Neuronal stem cell (in vitro differentiated cells): ENCODE measurements at regions not wholly inside any gene's neighbourhood (a gene's known extent, or its start where the extent isn't known, plus 50 kb on each side); places are given as distances from the start of the nearest gene placed in this dataset.

Experiments
- DNase-seq: peaks from one replicate; pipeline ENCODE4 v3.0.0-alpha.2; 2013; ENCODE audit warnings: low spot score
- H2AFZ ChIP-seq: one replicate; pipeline ENCODE4 v1.6.1; 2013; ENCODE audit warnings: mild to moderate bottlenecking, low read length, inconsistent platforms
- H2AK5ac ChIP-seq: 2 replicates; pipeline ENCODE4 v1.6.1; 2013; ENCODE audit warnings: low read depth, mild to moderate bottlenecking, inconsistent platforms, low read length, moderate library complexity, mixed read lengths
- H2BK120ac ChIP-seq: 2 replicates; pipeline ENCODE4 v1.6.1; 2013; ENCODE audit warnings: low read depth, mild to moderate bottlenecking, inconsistent platforms, low read length, moderate library complexity, mixed read lengths
- H2BK12ac ChIP-seq: one replicate; pipeline ENCODE4 v1.6.1; 2013; ENCODE audit warnings: low read length, inconsistent platforms
- H2BK15ac ChIP-seq: 2 replicates; pipeline ENCODE4 v1.6.1; 2013; ENCODE audit warnings: mild to moderate bottlenecking, low read length, inconsistent platforms, mixed read lengths
- H2BK5ac ChIP-seq: one replicate; pipeline ENCODE4 v1.6.1; 2013; ENCODE audit warnings: inconsistent platforms, mild to moderate bottlenecking, low read length, moderate library complexity
- H3K14ac ChIP-seq: one replicate; pipeline ENCODE4 v1.6.1; 2013; ENCODE audit warnings: low read length, inconsistent platforms
- H3K18ac ChIP-seq: 2 replicates; pipeline ENCODE4 v1.6.1; 2013; ENCODE audit warnings: low read length, inconsistent platforms
- H3K23ac ChIP-seq: 2 replicates; pipeline ENCODE4 v1.6.1; 2013; ENCODE audit warnings: low read depth, mild to moderate bottlenecking, mixed read lengths, low read length, inconsistent platforms; ENCODE audit not compliant: poor library complexity
- H3K27ac ChIP-seq: replicated peaks from 3 replicates; pipeline ENCODE4 v1.5.1; 2013; ENCODE audit warnings: low read length, inconsistent platforms
- H3K27me3 ChIP-seq, 3 experiments: 2 replicates each; pipeline ENCODE4 v1.6.1; 2013; ENCODE audit warnings: low read length in 3 of 3, mild to moderate bottlenecking in 2 of 3, inconsistent platforms in 1 of 3, low read depth in 1 of 3, mixed read lengths in 1 of 3, moderate library complexity in 1 of 3; ENCODE audit not compliant: control insufficient read depth in 3 of 3, insufficient read depth in 3 of 3
- H3K36me3 ChIP-seq, 2 donors: replicated peaks in 1 of 2; 2 replicates each; pipeline ENCODE4 v1.6.1; 2013; ENCODE audit warnings: low read length in 2 of 2; ENCODE audit not compliant: control insufficient read depth in 2 of 2, insufficient read depth in 2 of 2
- H3K4ac ChIP-seq: 2 replicates; pipeline ENCODE4 v1.6.1; 2013; ENCODE audit warnings: inconsistent platforms, mild to moderate bottlenecking, low read length, moderate library complexity
- H3K4me1 ChIP-seq, 2 donors: 1 replicate in 1 of 2; 2 replicates in 1 of 2; pipeline ENCODE4 v1.6.1; 2013; ENCODE audit warnings: low read length in 2 of 2, low read depth in 1 of 2; ENCODE audit not compliant: control insufficient read depth in 2 of 2, insufficient read depth in 1 of 2
- H3K4me2 ChIP-seq: one replicate; pipeline ENCODE4 v1.6.1; 2013; ENCODE audit warnings: mild to moderate bottlenecking, low read length, inconsistent platforms; ENCODE audit not compliant: insufficient read depth, poor library complexity, severe bottlenecking
- H3K4me3 ChIP-seq, 2 donors: 2 replicates each; pipeline ENCODE4 v1.5.1; 2013; ENCODE audit warnings: low read length in 2 of 2, mild to moderate bottlenecking in 2 of 2, inconsistent platforms in 1 of 2, moderate library complexity in 1 of 2
- H3K79me1 ChIP-seq: one replicate; pipeline ENCODE4 v1.6.1; 2013; ENCODE audit warnings: low read depth, mild to moderate bottlenecking, inconsistent platforms, low read length, moderate library complexity
- H3K9ac ChIP-seq: one replicate; pipeline ENCODE4 v1.6.1; 2013; ENCODE audit warnings: mild to moderate bottlenecking, low read depth, low read length, inconsistent platforms; ENCODE audit not compliant: poor library complexity
- H3K9me3 ChIP-seq, 2 donors: replicated peaks in 1 of 2; 2 replicates each; pipeline versions ENCODE3 to v1.6.1; 2013; ENCODE audit warnings: low read length in 2 of 2, mild to moderate bottlenecking in 2 of 2, inconsistent platforms in 1 of 2, low read depth in 1 of 2, mixed read lengths in 1 of 2, moderate library complexity in 1 of 2; ENCODE audit not compliant: control insufficient read depth in 2 of 2, insufficient read depth in 1 of 2
- H4K8ac ChIP-seq: one replicate; pipeline ENCODE4 v1.6.1; 2013; ENCODE audit warnings: low read depth, mild to moderate bottlenecking, inconsistent platforms, low read length, moderate library complexity
- H4K91ac ChIP-seq: one replicate; pipeline ENCODE4 v1.6.1; 2013; ENCODE audit warnings: low read length, low read depth, mild to moderate bottlenecking, inconsistent platforms; ENCODE audit not compliant: poor library complexity
- WGBS, 2 donors: extraction: QIAGEN DNeasy Blood & Tissue Kit; methylation state at CpG; one replicate each; pipeline ENCODE4 v1.1.7; 2013; ENCODE audit warnings: missing lambda C conversion rate in 2 of 2, mixed read lengths in 1 of 2; ENCODE audit not compliant: insufficient read length in 2 of 2, insufficient replicate concordance in 1 of 2; ENCODE audit errors: extremely low coverage in 2 of 2; 5-methylcytosine and 5-hydroxymethylcytosine counted together

- no peak overlapping the region for H3K4me2 ChIP-seq
- no peak overlapping the region for H3K4me3 ChIP-seq
- H3K36me3 ChIP-seq = no peaks in the 10 kb centered on the region
- WGBS, 2 donors = no CpG with 5 or more reads among the region's 12 CpGs
- H3K9me3 ChIP-seq = peaks cover 2 to 3% of the 10 kb centered on the region in 2 donors
- H2AFZ ChIP-seq = no peak overlapping the region
- no peak overlapping the region for H3K9ac ChIP-seq
- no peak overlapping the region for H3K4ac ChIP-seq
- no peaks in the 10 kb centered on the region for H3K4me1 ChIP-seq
- no peak for DNase-seq
- no peaks in the 10 kb centered on the region for H3K27me3 ChIP-seq
- H2BK5ac ChIP-seq = no peak overlapping the region
- H3K18ac ChIP-seq = no peak overlapping the region
- no peak overlapping the region for H3K14ac ChIP-seq
- H2AK5ac ChIP-seq = no peak overlapping the region
- no peaks in the 10 kb centered on the region for H3K79me1 ChIP-seq
- H3K27ac ChIP-seq = no peak overlapping the region
- no peak overlapping the region for H2BK120ac ChIP-seq
- no peak overlapping the region for H4K91ac ChIP-seq
- no peak overlapping the region for H2BK12ac ChIP-seq
- no peak overlapping the region for H2BK15ac ChIP-seq
- H3K23ac ChIP-seq = no peak overlapping the region
- no peak overlapping the region for H4K8ac ChIP-seq
Observed at GRCh38 chr5:164881442-164881841, 1376.0 kb downstream of the MAT2B start.

- H4K91ac ChIP-seq = no peak overlapping the region
- H3K4me1 ChIP-seq = no peaks in the 10 kb centered on the region
- no peak overlapping the region for H2AFZ ChIP-seq
- H3K4me3 ChIP-seq = no peak overlapping the region
- no peaks in the 10 kb centered on the region for H3K27me3 ChIP-seq
- H3K36me3 ChIP-seq = no peaks in the 10 kb centered on the region
- no peaks in the 10 kb centered on the region for H3K79me1 ChIP-seq
- no peak overlapping the region for H3K18ac ChIP-seq
- no peak overlapping the region for H3K4ac ChIP-seq
- H3K23ac ChIP-seq = no peak overlapping the region
- H3K27ac ChIP-seq = no peak overlapping the region
- no peak overlapping the region for H2BK5ac ChIP-seq
- H3K14ac ChIP-seq = no peak overlapping the region
- no peaks in the 10 kb centered on the region for H3K9me3 ChIP-seq
- no peak overlapping the region for H4K8ac ChIP-seq
- H2AK5ac ChIP-seq = no peak overlapping the region
- H2BK120ac ChIP-seq = no peak overlapping the region
- no peak overlapping the region for H2BK15ac ChIP-seq
- no peak overlapping the region for H2BK12ac ChIP-seq
- no peak overlapping the region for H3K9ac ChIP-seq
- no CpG with 5 or more reads among the region's 3 CpGs for WGBS, 2 donors
- H3K4me2 ChIP-seq = no peak overlapping the region
- no peak for DNase-seq
Observed at GRCh38 chr5:164885179-164885578, 1379.8 kb downstream of the MAT2B start.

GRCh38 chr5:164893071-164893470, 1387.7 kb downstream of the MAT2B start:
- Histone ChIP-seq H3K9me3 (no peaks in the 10 kb centered on the region), H2BK15ac (no peak overlapping the region), H3K4ac (no peak overlapping the region), H3K27me3 (no peaks in the 10 kb centered on the region), H3K27ac (no peak overlapping the region), H2BK5ac (no peak overlapping the region), H4K91ac (no peak overlapping the region), H3K4me2 (no peak overlapping the region), H2BK120ac (no peak overlapping the region), H3K79me1 (no peaks in the 10 kb centered on the region), H2AFZ (no peak overlapping the region), H3K4me1 (no peaks in the 10 kb centered on the region), H3K18ac (no peak overlapping the region), H3K4me3 (no peak overlapping the region), H2AK5ac (no peak overlapping the region), H3K36me3 (no peaks in the 10 kb centered on the region), H3K23ac (no peak overlapping the region), H2BK12ac (no peak overlapping the region), H3K14ac (no peak overlapping the region), H3K9ac (no peak overlapping the region), H4K8ac (no peak overlapping the region)
- no peak for DNase-seq
- WGBS, 2 donors = no CpG with 5 or more reads among the region's 5 CpGs

GRCh38 chr5:164898705-164899104, 1393.3 kb downstream of the MAT2B start:
- no peaks in the 10 kb centered on the region for H3K36me3 ChIP-seq

More at GRCh38 chr5:164898705-164899104, 1393.3 kb downstream of the MAT2B start:
- DNase-seq = no peak
- no peak overlapping the region for H3K4ac ChIP-seq
- no peak overlapping the region for H3K9ac ChIP-seq
- H3K14ac ChIP-seq = no peak overlapping the region
- no peak overlapping the region for H4K8ac ChIP-seq
- H2BK15ac ChIP-seq = no peak overlapping the region
- H3K27me3 ChIP-seq = no peaks in the 10 kb centered on the region
- no peak overlapping the region for H4K91ac ChIP-seq
- H2AK5ac ChIP-seq = no peak overlapping the region
- no peak overlapping the region for H3K4me2 ChIP-seq
- H2BK120ac ChIP-seq = no peak overlapping the region
- H3K79me1 ChIP-seq = no peaks in the 10 kb centered on the region
- no peak overlapping the region for H2BK5ac ChIP-seq
- H3K23ac ChIP-seq = no peak overlapping the region
- no peak overlapping the region for H3K27ac ChIP-seq
- no peak overlapping the region for H3K18ac ChIP-seq
- H2BK12ac ChIP-seq = no peak overlapping the region
- no peaks in the 10 kb centered on the region for H3K9me3 ChIP-seq
- H2AFZ ChIP-seq = no peak overlapping the region
- no peak overlapping the region for H3K4me3 ChIP-seq
- no peaks in the 10 kb centered on the region for H3K4me1 ChIP-seq
